GM21619 (cell line): ENCODE measurements at regions not wholly inside any gene's neighbourhood (a gene's known extent, or its start where the extent isn't known, plus 50 kb on each side); places are given as distances from the start of the nearest gene placed in this dataset.

Experiments used
- ATAC-seq: cut with Tn5 transposase; IDR thresholded peaks from one replicate; pipeline ENCODE4 v1.9.1; 2021; ENCODE audit not compliant: unreplicated experiment

GRCh38 chr4:18381186-18381585 lies 359.6 kb upstream of the LCORL start:
- ATAC-seq = no peak

GRCh38 chr4:18369561-18369960 lies 348.0 kb upstream of the LCORL start:
- no peak for ATAC-seq

GRCh38 chr4:18366892-18367291 lies 345.3 kb upstream of the LCORL start:
- peak; percentile 90 for ATAC-seq

- ATAC-seq = no peak
Measured at GRCh38 chr4:18366136-18366535, 344.6 kb upstream of the LCORL start.

GRCh38 chr4:18343581-18343980 lies 322.0 kb upstream of the LCORL start:
- no peak for ATAC-seq

- no peak for ATAC-seq
Measured at GRCh38 chr4:18342847-18343246, 321.3 kb upstream of the LCORL start.

- ATAC-seq = no peak
Measured at GRCh38 chr4:18321956-18322530, 300.5 kb upstream of the LCORL start.

- ATAC-seq = no peak
Measured at GRCh38 chr4:18319431-18319830, 297.9 kb upstream of the LCORL start.

- no peak for ATAC-seq
Measured at GRCh38 chr4:18318682-18319388, 297.3 kb upstream of the LCORL start.

- ATAC-seq = no peak
Measured at GRCh38 chr4:18314731-18315130, 293.2 kb upstream of the LCORL start.

- ATAC-seq = no peak
Measured at GRCh38 chr4:18297684-18298083, 276.1 kb upstream of the LCORL start.

- no peak for ATAC-seq
Measured at GRCh38 chr4:18296411-18296810, 274.9 kb upstream of the LCORL start.

GRCh38 chr4:18294846-18295245 lies 273.3 kb upstream of the LCORL start:
- ATAC-seq = no peak

GRCh38 chr4:18294021-18294420 lies 272.5 kb upstream of the LCORL start:
- ATAC-seq = no peak

- no peak for ATAC-seq
Measured at GRCh38 chr4:18292411-18292810, 270.9 kb upstream of the LCORL start.

- ATAC-seq = no peak
Measured at GRCh38 chr4:18291981-18292380, 270.4 kb upstream of the LCORL start.

- ATAC-seq = no peak
Measured at GRCh38 chr4:18291256-18291655, 269.7 kb upstream of the LCORL start.

- ATAC-seq = no peak
Measured at GRCh38 chr4:18285357-18285756, 263.8 kb upstream of the LCORL start.

GRCh38 chr4:18278244-18278643 lies 256.7 kb upstream of the LCORL start:
- ATAC-seq = no peak

- ATAC-seq = no peak
Measured at GRCh38 chr4:18262832-18263231, 241.3 kb upstream of the LCORL start.

- no peak for ATAC-seq
Measured at GRCh38 chr4:18252052-18252451, 230.5 kb upstream of the LCORL start.

- no peak for ATAC-seq
Measured at GRCh38 chr4:18250564-18250963, 229.0 kb upstream of the LCORL start.

GRCh38 chr4:18248611-18249010 lies 227.1 kb upstream of the LCORL start:
- ATAC-seq = no peak
